ENCODE measurements at regions not wholly inside any gene's neighbourhood (a gene's known extent, or its start where the extent isn't known, plus 50 kb on each side); places are given as distances from the start of the nearest gene placed in this dataset.

DNA sequence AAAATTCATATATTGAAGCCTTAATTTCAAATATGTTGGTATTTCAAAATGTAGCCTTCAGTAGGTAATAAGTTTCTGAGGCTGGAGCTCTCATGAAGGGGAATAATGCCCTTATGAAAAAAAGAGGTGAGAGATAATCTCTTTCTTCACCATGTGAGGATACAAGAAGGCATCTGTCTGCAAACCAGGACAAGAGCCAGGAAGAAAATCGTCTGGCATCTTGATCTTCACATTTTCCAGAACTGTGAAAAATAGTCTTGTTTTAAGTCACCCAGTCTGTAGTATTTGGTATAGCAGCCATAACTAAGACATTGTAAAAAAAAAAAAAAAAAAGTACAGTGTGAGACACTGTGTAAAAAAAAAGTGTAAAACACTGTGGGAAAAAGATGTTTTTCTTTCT lies 768.9 kb downstream of the TAF11L14 start:
- no peaks in the 10 kb centered on the region for H3K27me3 Mint-ChIP-seq (ENCODE audit: insufficient read depth)
- TF ChIP-seq, protein P1, sequence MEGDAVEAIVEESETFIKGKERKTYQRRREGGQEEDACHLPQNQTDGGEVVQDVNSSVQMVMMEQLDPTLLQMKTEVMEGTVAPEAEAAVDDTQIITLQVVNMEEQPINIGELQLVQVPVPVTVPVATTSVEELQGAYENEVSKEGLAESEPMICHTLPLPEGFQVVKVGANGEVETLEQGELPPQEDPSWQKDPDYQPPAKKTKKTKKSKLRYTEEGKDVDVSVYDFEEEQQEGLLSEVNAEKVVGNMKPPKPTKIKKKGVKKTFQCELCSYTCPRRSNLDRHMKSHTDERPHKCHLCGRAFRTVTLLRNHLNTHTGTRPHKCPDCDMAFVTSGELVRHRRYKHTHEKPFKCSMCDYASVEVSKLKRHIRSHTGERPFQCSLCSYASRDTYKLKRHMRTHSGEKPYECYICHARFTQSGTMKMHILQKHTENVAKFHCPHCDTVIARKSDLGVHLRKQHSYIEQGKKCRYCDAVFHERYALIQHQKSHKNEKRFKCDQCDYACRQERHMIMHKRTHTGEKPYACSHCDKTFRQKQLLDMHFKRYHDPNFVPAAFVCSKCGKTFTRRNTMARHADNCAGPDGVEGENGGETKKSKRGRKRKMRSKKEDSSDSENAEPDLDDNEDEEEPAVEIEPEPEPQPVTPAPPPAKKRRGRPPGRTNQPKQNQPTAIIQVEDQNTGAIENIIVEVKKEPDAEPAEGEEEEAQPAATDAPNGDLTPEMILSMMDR (conservative IDR thresholded peaks at IDR 0.05) = no peak
- no peaks in the 10 kb centered on the region for H3K36me3 Mint-ChIP-seq (ENCODE audit: low read depth)
- Histone ChIP-seq H3K36me3 (ENCODE audit: control insufficient read depth, insufficient read depth, low read length) (no peaks in the 10 kb centered on the region), H3K4me1 (ENCODE audit: control insufficient read depth, insufficient read depth, low read length) (no peaks in the 10 kb centered on the region), H3K9ac (ENCODE audit: extremely low read depth, low read length, poor library complexity, severe bottlenecking) (no peak overlapping the region), H3K4me3 (ENCODE audit: low read length) (no peak overlapping the region), H3K27me3 (ENCODE audit: control insufficient read depth, insufficient read depth, low read length, poor library complexity, severe bottlenecking) (no peaks in the 10 kb centered on the region), H3K27ac (ENCODE audit: low read depth, low read length) (no peak overlapping the region), H3K9me3 (ENCODE audit: control insufficient read depth, low read length) (no peaks in the 10 kb centered on the region)
- DNase-seq = no peak
- no peak overlapping the region for H3K27ac Mint-ChIP-seq
- H3K4me3 Mint-ChIP-seq = no peak overlapping the region
- H3K9me3 Mint-ChIP-seq = peaks cover 13% of the 10 kb centered on the region
- WGBS, 2 experiments (ENCODE audit: insufficient coverage in 1 of 2, insufficient read length in 1 of 2) = 87% methylated on average over 1 of the region's 1 CpG; no CpG with 5 or more reads in 1 of the 2 experiments
- no peaks in the 10 kb centered on the region for H3K4me1 Mint-ChIP-seq

- Histone ChIP-seq H3K9ac (ENCODE audit: extremely low read depth, low read length, poor library complexity, severe bottlenecking) (no peak overlapping the region), H3K4me1 (ENCODE audit: control insufficient read depth, insufficient read depth, low read length) (no peaks in the 10 kb centered on the region), H3K9me3 (ENCODE audit: control insufficient read depth, low read length) (no peaks in the 10 kb centered on the region), H3K36me3 (ENCODE audit: control insufficient read depth, insufficient read depth, low read length) (no peaks in the 10 kb centered on the region), H3K4me3 (ENCODE audit: low read length) (no peak overlapping the region), H3K27ac (ENCODE audit: low read depth, low read length) (no peak overlapping the region), H3K27me3 (ENCODE audit: control insufficient read depth, insufficient read depth, low read length, poor library complexity, severe bottlenecking) (no peaks in the 10 kb centered on the region)
- 98% methylated on average over 3 of the region's 3 CpGs; no CpG with 5 or more reads in 1 of the 2 experiments for WGBS, 2 experiments (ENCODE audit: insufficient coverage in 1 of 2, insufficient read length in 1 of 2)
- Mint-ChIP-seq H3K4me1 (no peaks in the 10 kb centered on the region), H3K27ac (no peak overlapping the region), H3K36me3 (ENCODE audit: low read depth) (no peaks in the 10 kb centered on the region), H3K4me3 (no peak overlapping the region), H3K9me3 (peaks cover 13% of the 10 kb centered on the region), H3K27me3 (ENCODE audit: insufficient read depth) (no peaks in the 10 kb centered on the region)
- DNase-seq = no peak
- TF ChIP-seq, protein P1 (conservative IDR thresholded peaks at IDR 0.05) = no peak
These were observed 769.7 kb downstream of the TAF11L14 start for GRCh38 chr5:18403941-18404438.

- no peak overlapping the region for H3K9ac ChIP-seq (ENCODE audit: extremely low read depth, low read length, poor library complexity, severe bottlenecking)
- TF ChIP-seq, protein P1 (conservative IDR thresholded peaks at IDR 0.05) = no peak
- Mint-ChIP-seq H3K36me3 (ENCODE audit: low read depth) (no peaks in the 10 kb centered on the region), H3K27me3 (ENCODE audit: insufficient read depth) (no peaks in the 10 kb centered on the region), H3K4me3 (no peak overlapping the region), H3K27ac (no peak overlapping the region), H3K4me1 (no peaks in the 10 kb centered on the region), H3K9me3 (peaks cover 5% of the 10 kb centered on the region)
- 100% methylated on average over 1 of the region's 1 CpG; no CpG with 5 or more reads in 1 of the 2 experiments for WGBS, 2 experiments (ENCODE audit: insufficient coverage in 1 of 2, insufficient read length in 1 of 2)
- H3K9me3 ChIP-seq (ENCODE audit: control insufficient read depth, low read length) = no peaks in the 10 kb centered on the region
- no peak for DNase-seq
- H3K4me3 ChIP-seq (ENCODE audit: low read length) = no peak overlapping the region
- H3K36me3 ChIP-seq (ENCODE audit: control insufficient read depth, insufficient read depth, low read length) = no peaks in the 10 kb centered on the region
- H3K4me1 ChIP-seq (ENCODE audit: control insufficient read depth, insufficient read depth, low read length) = no peaks in the 10 kb centered on the region
- no peak overlapping the region for H3K27ac ChIP-seq (ENCODE audit: low read depth, low read length)
- H3K27me3 ChIP-seq (ENCODE audit: control insufficient read depth, insufficient read depth, low read length, poor library complexity, severe bottlenecking) = no peaks in the 10 kb centered on the region
These were observed 786.5 kb downstream of the TAF11L14 start for GRCh38 chr5:18420711-18421110.

Measured in endodermal cell (in vitro differentiated cells).